ENCODE measurements at regions not wholly inside any gene's neighbourhood (a gene's known extent, or its start where the extent isn't known, plus 50 kb on each side); places are given as distances from the start of the nearest gene placed in this dataset.
"Not testable (repeated sequence)": the region's sequence is repeated elsewhere in the genome, so short reads cannot be mapped to it uniquely, and the experiment has no call there.

DNA sequence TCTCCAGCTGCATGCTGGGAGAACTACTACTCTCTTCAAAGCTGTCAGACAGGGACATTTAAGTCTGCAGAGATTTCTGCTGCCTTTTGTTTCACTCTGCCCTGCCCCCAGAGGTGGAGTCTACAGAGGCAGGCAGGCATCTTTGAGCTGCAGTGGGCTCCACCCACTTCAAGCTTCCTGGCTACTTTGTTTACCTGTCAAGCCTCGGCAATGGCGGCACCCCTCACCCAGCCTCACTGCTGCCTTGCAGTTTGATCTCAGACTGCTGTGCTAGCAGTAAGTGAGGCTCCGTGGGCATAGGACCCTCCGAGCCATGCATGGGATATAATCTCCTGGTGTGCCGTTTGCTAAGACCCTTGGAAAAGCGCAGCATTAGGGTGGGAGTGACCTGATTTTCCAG, 61.7 kb downstream of the DMRTA1 start:
- not testable (repeated sequence) for DNase-seq

DNA sequence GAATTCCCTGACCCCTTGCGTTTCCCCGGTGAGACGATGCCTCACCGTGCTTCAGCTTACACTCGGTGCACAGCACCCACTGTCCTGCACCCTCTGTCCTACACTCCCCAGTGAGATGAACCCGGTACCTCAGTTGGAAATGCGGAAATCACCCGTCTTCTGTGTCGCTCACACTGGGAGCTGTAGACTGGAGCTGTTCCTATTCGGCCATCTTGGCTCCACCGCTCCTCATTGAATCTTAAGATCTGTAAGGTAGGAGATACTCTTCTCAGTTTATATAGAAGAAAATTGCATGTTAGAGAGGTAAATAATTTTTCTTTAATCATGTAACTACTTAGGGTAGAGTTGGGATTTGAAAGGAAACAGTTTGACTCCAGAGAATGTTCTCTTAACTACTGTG, 62.2 kb downstream of the DMRTA1 start:
- DNase-seq = no peak

DNA sequence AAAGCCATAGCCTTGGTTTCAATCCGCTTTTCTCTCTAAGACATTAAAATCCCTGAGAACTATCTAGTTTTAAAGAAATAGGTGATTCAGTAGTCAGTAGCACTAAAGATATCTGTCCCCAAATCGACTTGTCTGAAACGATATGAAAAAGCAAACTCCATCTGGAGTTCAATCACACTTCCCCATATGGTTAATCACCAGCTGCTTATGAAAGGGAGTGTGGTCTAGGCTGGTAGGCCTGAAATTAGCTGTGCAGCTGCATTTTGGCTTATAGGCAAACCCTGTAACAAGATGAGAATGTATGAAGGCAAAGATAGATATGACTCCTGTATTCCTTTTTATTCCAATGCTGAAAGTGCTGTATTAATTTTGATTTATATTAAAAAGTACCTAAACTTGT, 65.9 kb downstream of the DMRTA1 start:
- no peak for DNase-seq

DNA sequence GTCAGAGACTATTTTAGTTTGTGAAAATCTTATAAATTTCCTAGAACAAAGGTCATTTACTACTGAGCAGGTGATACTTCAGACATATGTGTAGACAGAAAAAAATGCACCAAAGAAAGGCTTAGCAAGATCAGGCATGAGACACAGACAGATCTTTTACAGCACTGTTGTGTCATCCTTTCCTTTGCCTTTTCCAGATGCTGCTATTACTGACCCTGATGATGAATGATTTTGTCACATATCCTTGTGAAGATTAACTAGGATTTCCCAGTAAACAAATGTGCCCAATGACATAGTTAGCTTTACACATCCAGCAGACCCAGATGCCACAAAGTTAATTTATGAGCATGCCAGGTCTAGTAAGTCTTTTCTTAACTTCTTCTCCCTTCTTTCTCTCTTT, 68.2 kb downstream of the DMRTA1 start:
- DNase-seq = no peak

DNA sequence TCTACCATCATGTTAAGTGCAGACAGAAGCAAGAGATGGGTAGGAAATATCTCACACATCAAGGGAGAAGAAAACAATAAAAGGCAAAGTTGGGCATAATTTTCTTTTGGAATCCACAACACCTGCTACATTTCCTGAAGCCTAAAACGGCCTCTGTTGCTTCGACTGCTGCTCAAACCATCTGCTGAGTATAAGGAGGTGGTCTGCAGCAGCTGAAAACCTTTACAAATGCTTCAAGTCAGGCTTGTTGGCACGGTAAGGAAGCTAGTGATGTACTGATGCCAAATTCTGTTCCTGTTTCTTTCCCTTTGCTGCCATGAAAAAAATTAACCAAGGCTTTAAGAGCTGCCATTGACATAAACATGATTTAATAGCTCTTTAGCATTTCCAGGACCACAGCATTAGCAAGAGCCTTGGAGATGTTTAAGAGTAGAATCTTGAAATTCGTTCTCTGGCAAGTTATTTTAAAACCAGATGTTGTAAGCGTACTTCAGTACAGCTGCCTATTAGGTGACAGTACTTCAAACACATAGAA, 75.6 kb downstream of the DMRTA1 start:
- DNase-seq = no peak

DNA sequence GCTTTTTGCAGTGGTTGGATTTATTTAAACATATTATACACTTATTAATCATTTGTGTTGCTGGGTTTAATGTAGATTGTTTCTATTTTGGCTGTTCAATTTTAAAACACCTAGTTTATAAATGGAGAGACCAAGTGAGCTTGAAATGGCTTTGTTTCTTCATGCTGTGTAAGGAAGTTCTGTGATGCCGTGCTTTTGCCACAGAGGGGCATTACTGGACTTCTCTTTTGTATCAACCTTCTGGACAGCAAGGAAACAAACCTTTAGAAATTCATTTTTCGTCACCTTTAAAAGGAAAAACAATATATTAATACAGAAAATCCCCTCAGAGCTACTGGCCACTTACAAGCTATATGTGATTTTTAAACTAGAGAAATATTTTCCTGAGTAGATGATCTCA, 81.9 kb downstream of the DMRTA1 start:
- DNase-seq = no peak

DNA sequence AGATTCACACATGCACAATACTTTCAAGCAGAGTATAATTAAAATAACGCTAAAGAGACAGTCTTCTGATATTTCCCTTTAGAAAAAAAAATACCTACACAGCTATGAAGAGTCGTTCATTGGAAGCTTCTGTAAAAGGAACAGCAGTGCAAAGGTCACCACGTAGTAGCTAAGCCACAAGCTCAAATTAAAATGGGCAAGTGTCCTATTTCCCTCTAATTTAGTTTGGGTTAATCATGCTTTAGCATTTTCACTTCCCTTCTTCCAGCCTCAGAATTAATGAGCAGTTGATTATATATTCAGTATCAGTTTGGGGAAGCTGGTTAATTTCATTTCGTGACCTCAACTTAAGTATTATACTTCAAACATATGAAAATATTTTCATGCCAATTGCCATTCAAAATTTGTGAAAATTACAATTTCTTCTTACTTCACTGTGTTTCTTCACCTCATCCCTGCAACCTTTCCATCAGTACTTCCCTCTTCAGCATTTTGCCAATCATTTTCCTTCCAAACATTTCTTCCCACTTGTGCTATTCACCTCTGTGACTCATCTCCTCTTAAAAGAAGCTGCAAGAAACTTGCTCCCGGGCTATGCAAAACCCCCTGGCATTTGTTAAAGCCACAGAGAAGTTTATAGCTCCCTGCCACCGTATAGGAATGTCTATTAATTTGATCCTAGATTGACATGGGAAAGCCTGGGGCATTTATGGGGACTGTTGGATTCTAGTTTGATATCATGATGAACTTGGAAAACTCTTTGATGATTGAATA, 83.0 kb downstream of the DMRTA1 start:
- DNase-seq = no peak

DNA sequence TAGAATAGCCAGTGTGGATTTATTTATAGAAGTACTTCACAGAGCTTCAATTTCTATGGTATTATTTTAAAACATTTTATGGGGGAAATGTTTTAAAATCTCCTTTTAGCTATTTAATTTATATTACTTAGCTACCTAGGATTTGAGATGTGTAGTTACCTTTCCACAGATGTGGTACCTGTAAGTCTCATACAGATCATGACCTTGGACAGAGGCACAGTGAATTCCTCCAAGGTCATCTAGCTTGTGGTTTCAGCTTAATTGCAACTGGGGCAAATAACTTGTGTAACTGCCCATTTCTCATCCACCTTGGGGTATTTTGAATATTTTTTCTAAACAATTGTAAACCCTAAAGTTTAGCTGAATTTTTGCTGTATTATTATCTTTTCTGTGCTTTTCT, 89.2 kb downstream of the DMRTA1 start:
- no peak for DNase-seq

DNA sequence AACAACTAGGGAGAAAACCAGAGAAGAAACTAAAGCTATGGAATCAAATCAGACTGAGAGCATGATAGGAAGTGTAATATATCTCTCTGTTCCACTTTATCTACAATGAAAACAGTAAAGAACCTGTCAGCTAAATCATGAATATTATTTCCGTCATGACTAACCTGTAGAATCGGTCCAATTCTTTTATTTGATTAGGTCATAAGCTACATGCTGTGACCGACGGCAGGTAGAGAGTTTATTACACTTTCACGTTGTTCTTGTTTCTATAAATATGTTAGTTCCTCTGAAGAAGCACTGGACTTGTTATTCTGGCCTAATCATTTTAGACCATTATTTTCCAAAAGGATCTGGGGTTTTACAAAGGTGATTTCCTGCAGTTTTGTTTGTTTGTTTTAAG, 91.1 kb downstream of the DMRTA1 start:
- DNase-seq = no peak

DNA sequence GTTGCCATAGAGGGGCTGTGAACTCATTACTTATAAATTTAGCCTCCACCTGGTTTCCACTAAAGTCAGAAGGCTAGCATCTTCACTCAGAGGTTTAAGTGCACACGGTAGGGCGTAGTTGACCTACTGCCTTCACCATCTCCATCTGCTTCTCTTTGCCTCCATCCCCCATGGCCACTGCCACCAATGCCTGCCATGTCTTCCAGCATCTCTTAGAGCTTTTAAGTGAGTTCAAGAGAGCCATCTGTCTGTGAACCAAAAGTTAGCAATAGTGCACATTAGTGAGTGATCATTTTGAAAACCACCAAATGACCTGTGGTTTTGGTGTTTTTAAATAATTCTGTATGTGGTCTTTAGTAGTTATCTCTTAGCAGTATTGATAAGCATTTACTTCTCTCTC, 102.0 kb downstream of the DMRTA1 start:
- no peak for DNase-seq

DNA sequence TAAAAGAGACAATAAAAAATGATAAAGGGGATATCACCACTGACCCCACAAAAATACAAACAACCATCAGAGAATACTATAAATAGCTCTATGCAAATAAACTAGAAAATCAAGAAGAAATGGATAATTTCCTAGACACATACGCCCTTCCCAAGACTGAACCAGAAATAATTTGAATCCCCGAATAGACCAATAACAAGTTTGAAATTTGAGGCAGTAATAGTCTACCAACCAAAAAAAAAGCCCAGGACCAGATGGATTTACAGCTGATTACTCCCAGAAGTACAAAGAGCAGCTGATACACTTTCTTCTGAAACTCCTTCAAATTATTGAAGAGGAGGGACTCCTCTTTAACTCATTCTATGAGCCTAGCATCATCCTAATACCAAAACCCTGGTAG, 128.1 kb downstream of the DMRTA1 start:
- DNase-seq = no peak

DNA sequence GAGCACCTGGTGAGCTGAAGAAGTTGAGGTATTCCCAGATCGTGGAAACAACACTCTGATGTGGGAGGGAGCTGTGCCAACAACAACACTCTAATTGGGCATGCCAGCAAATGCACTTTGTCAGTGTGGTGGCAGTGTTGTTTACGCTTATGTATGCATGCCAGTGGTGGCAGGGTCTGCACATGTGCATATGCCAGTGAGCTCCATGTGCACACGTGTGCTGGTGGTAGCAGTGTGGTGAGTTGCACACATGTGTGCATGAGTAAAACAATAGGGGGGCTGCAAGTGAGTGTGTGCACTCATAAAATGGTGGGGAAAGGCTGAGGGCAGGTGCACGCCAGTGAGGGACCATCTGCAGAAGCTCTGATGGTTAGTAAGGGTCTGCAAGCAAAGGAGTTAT, 134.2 kb downstream of the DMRTA1 start:
- no peak for DNase-seq

DNA sequence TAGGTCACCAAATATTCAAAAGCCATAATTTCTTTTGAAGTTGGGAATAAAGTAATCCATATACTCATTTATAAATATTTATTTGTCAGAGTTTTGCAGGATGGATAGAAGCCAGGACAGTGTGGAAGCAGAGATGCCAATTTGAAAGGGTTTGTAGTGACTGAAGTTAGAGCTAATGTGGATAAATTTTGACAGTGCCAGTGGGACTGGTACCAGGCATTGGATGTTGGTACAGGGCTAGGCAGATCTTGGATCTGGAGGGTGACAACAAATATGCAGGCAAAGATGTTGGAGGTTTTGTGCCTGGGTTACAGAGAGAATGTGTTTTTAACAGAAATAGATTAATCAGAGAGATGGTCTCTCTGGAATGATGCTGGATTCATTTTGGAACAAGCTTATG, 135.6 kb downstream of the DMRTA1 start:
- no peak for DNase-seq

DNA sequence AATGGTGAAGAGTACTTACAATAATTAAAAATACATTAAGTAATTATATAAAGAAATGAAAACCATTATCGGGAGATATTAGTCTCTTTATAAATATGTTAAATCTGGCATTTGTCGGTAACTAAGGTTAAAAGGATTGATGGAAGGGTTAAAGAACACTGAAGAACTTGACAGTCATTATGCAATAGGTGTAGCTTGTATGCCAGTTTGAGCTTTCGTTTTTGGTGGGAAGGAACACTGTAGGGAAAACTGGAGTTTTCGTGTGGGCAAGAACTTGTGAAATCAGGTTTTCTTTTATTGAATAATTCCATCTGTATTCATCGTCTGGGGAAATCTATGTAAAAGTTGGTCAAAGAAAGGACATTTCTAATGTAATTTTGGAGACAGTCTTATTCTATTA, 142.3 kb downstream of the DMRTA1 start:
- DNase-seq = no peak

DNA sequence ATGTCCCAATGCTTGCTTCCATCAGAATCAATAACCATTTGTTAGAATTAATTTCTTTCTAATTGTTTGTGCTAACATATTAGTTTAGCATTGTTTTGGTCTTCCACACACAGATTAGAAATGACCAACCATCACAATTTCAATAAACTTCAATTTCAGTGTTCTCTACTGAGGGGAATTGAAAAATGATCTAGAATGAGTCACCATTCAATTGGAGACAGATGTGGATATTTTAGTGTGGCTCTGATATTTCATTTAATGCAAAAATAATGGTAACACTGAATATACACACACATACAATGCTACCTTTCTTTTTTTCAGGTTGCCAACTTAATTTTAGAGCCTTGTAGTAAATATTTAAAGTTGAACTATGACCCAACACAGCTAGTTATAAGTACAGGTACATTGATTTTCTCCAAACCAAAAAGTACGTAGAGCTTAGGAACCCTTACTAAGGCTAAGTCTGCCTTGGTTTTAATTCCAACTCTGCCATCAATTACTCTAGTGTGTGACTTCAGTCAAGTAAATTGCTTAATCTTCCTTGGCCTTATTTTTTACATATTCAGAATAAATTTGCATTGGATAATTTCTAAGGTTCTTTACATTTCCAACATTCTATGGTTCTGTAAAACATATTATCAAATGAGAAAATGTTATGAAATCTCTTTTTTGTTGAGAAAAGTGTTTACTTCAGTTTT, 143.9 kb downstream of the DMRTA1 start:
- no peak for DNase-seq

DNA sequence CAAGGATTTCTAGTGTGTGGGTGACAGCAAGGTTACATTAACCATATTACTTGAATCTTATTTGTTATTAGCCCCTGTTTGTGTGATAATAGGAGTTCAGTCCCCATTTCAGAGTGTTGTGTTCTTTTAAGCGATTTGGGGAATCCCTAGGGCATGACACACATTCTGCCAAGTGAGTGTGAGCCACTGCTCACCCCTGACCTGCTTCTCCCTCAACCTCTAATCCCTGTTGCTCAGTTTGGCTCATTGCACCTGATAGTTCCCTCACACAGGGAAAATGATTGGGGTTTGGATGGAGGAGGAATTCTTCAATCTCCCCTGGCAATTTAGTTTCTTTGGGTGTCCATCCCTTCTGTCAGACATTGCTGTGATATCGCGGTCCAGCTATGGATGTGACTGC, 149.2 kb downstream of the DMRTA1 start:
- no peak for DNase-seq

DNA sequence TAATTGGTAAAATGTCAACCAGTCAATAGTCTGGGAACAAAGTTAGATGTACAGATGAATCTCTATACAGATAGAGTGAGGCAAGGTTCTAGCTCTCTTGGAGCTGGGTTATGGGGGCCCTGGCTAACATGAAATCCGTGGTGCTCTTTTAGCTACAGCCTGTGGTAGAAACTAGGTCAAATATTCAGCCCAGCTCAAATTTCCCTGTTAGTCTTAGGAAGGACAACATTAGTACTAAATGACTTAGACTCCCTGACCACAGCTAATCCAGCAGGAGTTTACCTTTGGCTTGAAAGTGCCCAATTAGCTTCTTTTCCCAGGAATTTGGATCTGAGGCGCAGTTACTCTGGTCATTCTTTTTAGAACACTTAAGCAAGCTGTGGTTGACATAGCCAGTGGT, 170.5 kb downstream of the DMRTA1 start:
- DNase-seq = no peak

DNA sequence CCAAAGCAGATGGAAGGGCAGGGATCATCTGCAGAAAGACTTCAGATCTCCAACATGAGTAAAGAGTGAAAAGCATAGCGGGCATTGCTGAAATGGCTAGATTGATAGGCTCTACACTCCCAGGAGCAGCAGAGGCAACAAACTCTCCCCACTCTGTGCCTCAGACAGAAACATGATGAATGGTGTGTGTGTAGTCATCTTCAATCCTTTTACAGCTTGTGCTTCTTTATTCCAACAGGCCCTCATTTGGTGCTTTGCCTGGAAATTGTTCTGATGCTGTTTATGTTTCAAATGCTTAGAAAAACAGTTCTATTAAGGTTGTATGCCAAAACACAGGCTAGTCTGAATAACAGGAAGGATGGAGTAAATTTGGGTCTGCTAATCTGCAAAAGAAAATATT, 176.2 kb downstream of the DMRTA1 start:
- no peak for DNase-seq

DNA sequence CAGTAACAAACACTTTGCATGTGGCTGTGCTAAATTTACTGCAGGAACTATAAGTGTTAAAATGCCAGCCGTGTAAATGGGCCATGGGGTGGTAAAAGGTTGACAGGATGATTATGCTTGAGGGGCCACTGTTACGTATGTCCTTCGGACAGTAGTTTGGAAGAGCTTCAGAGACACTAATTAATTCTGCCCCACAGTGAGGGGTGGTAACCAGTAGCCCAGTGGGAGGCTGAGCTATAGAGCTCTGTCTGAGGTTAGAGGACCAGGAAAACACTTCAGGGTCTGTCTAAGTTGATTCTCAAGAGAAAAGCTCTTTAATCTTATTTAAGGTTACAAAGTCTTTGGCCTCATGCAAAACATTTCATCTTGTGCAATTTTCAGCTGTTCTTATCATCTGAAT, 176.6 kb downstream of the DMRTA1 start:
- no peak for DNase-seq

DNA sequence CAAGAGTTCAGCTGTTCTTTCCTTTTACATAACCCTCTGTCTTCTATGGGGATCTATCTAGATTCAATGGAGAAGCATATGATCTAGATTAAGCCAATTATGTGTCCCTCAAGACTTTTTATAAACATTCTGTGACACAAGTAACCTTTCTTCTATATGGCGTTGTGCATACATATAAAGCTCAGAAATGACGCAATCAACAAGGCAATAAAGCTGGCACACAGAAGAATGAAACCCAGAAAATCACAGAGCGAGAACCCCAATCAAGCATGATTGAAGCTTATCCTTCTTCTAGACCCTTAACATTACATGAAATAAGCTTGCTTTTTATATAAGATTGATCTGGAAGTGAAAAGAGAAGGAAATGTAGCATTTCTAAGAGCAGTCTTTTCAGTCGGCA, 178.9 kb downstream of the DMRTA1 start:
- no peak for DNase-seq

DNA sequence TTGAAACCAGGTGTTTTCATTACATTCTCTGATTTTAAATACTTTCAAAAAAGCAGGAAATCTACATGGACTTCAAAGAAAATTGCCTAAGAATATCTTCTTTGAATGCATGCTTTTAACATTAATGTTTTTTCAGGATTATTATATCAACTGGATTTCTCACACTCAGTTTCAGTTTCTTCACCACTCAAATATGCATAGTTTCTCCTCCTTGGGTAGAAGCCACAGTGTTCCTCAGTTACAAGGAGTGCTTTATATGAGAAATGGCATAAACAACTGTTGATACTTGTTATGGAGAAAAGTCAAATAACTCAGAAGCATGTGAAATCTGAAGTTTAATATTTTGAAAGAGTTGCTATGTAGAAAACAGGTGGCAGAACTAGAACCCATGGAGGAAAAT, 196.9 kb downstream of the DMRTA1 start:
- DNase-seq = no peak

DNA sequence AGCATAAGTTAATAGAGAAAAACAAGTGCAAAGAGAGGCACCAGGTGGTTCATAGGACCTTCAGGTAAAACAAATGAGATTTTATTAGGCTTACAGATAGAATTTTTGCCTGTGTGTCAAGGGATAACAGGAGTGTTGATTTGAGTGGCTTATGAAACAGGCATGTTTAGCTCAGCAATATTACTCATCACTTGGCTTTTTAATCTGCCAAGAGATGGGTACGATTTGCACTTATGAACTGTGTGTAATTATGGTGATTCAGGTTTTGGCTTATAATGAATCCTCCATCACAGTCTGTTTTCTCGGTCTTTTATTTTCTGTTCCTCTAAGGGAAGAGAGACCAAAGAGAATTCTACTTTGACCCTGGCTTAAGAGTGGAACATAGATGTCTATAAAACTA, 199.3 kb downstream of the DMRTA1 start:
- no peak for DNase-seq

DNA sequence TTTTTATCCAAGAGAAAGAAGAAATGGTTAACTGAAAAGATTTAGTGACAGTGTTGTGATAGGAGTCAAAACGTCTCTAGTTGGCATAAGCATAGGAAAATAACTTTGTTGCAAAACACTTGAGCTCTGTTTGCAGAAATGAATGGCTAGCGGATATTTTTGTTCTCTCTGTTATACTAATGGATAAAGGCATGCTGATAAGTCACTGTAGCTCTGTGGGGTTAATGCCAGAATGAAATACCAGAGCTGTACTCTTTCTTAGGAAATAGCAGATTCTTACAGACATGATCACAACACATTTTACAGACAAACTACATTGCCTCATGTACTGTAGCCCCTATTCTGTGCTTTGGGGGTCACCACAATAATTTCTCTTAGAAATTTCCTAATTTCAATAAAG, 202.8 kb downstream of the DMRTA1 start:
- no peak for DNase-seq

DNA sequence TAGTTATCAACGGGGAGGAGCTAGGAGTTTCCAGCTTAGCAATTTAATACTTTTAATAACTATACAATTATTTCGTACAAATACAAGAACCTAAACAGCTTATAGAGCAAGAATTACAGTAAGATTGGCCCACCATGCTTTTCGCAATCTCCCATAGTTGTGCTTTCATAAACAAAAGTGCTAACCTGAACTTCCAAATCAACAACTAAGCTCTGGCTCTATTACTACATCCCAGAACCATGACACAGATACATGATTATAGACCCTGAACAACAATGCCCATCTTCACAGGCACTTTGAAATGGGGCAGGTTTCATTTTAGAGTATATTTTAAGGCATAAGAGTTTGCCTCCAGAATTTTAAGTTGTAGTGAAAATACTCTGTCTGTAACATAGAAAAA, 203.5 kb downstream of the DMRTA1 start:
- DNase-seq = no peak

DNA sequence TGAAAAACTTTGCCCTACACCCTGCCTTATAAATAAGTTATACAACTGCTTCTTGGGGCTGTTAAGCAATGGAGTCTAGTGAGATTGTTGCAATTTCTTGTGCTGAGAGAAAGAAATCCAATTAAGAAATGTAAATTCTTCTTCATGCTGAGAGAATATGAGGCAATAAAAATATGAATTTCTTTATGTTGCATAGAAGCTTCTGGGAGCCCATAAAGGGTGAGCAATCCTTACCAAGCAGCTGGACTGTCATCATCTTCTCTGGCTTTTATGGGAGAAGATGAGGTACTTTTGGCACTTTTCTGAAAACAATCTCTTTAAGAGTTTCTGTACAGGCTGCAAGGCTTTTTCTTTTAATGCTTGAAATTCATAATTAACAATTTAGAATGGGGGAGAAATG, 204.3 kb downstream of the DMRTA1 start:
- no peak for DNase-seq
